Panc1 (cell line): ENCODE measurements at regions not wholly inside any gene's neighbourhood (a gene's known extent, or its start where the extent isn't known, plus 50 kb on each side); places are given as distances from the start of the nearest gene placed in this dataset.

Experiments
- ATAC-seq: fragments of 200-7000 bp; cut with Tn5 transposase; 2 replicates; pipeline ENCODE4 v1.9.1; 2020; ENCODE audit warnings: mild to moderate bottlenecking, moderate library complexity
- BruUV-seq: library from RNA; stranded (reverse); fragments of 400-500 nt; replicated peaks from 2 replicates; lab custom pipeline; 2021; lab: Mats Ljungman, UMichigan
- CTCF ChIA-PET: fragments of 300-600 bp; sonication (Branson Sonifier 250); formaldehyde crosslinking; loops from one replicate; lab custom pipeline; 2022; ENCODE audit warnings: antibody characterized with exemption; lab: Charles Lee
- POLR2A ChIA-PET: fragments of 300-600 bp; sonication (Branson Sonifier 250); formaldehyde crosslinking; loops from one replicate; lab custom pipeline; 2022; ENCODE audit warnings: antibody characterized with exemption; lab: Charles Lee
- DNase-seq: peaks from one replicate; pipeline ENCODE4 v3.0.0-alpha.2; 2010; ENCODE audit warnings: low read depth, low spot score
- H3K27ac ChIP-seq: 2 replicates; pipeline ENCODE4 v1.5.1; 2011; ENCODE audit warnings: mild to moderate bottlenecking, low read length, inconsistent platforms
- H3K27me3 ChIP-seq: fragments of 200-500 bp; sonication (Bioruptor generic); 2 replicates; pipeline ENCODE4 v1.6.0; 2014; ENCODE audit warnings: low read length, inconsistent platforms; ENCODE audit not compliant: control insufficient read depth, insufficient read depth
- H3K36me3 ChIP-seq: fragments of 200-500 bp; sonication (Bioruptor generic); 2 replicates; pipeline ENCODE4 v1.5.1; 2014; ENCODE audit warnings: inconsistent platforms, mild to moderate bottlenecking, low read length, moderate library complexity; ENCODE audit not compliant: control insufficient read depth, insufficient read depth
- H3K4me1 ChIP-seq: 2 replicates; pipeline ENCODE4 v1.5.1; 2011; ENCODE audit warnings: inconsistent platforms, mild to moderate bottlenecking, low read length, moderate library complexity; ENCODE audit not compliant: control insufficient read depth, insufficient read depth
- H3K4me3 ChIP-seq, 2 experiments: 2 replicates each; pipeline ENCODE4 v1.5.1; 2011 to 2012; ENCODE audit warnings: low read depth in 2 of 2, low read length in 2 of 2, mild to moderate bottlenecking in 2 of 2, inconsistent platforms in 1 of 2, moderate library complexity in 1 of 2
- H3K9me3 ChIP-seq: fragments of 200-500 bp; sonication (Bioruptor generic); 2 replicates; pipeline ENCODE4 v1.5.1; 2014; ENCODE audit warnings: low read depth, mild to moderate bottlenecking, inconsistent platforms, low read length, moderate library complexity; ENCODE audit not compliant: control insufficient read depth, insufficient read depth
- CTCF ChIP-seq: fragments of 450-650 bp; IDR thresholded peaks from 2 replicates; pipeline ENCODE4 v1.5.1; 2017; ENCODE audit warnings: mild to moderate bottlenecking
- POLR2AphosphoS5 ChIP-seq: IDR thresholded peaks from 2 replicates; pipeline ENCODE4 v1.6.1; 2012; ENCODE audit warnings: mild to moderate bottlenecking, low read depth, low read length, moderate library complexity
- REST ChIP-seq, 2 experiments: IDR thresholded peaks; 2 replicates each; pipeline ENCODE4 v1.6.1; 2011 to 2012; ENCODE audit warnings: low read depth in 2 of 2, control low read depth in 1 of 2, low read length in 1 of 2, mild to moderate bottlenecking in 1 of 2, moderate library complexity in 1 of 2; ENCODE audit not compliant: insufficient read depth in 1 of 2
- SIN3A ChIP-seq: IDR thresholded peaks from 2 replicates; pipeline ENCODE4 v1.6.1; 2012; ENCODE audit warnings: low read depth, mild to moderate bottlenecking, low read length, moderate library complexity, borderline replicate concordance; ENCODE audit not compliant: insufficient read depth
- TCF7L2 ChIP-seq: IDR thresholded peaks from 2 replicates; pipeline ENCODE4 v1.6.1; 2011; ENCODE audit warnings: mild to moderate bottlenecking, low read depth, low read length, inconsistent platforms
- in situ Hi-C: cut with HindIII; loops from 2 replicates; pipeline ENCODE4 v1.10.0; 2016; ENCODE audit warnings: low sequenced_read_pairs, low pct_unique_long_range_greater_than_20kb
- intact Hi-C: fragments of 100-400 bp; cut with micrococcal nuclease; formaldehyde crosslinking; loops from one replicate; pipeline ENCODE4 v1.10.0; 2022; ENCODE audit not compliant: unreplicated experiment

- no TSS peak for BruUV-seq
- in situ Hi-C loops (no loop called here), intact Hi-C loops (no loop called here)
- no peak for ATAC-seq
- ChIA-PET POLR2A (no interaction called here), CTCF (no interaction called here)
- Histone ChIP-seq H3K36me3 (no peaks in the 10 kb centered on the region), H3K4me1 (no peaks in the 10 kb centered on the region), H3K27me3 (no peaks in the 10 kb centered on the region), H3K9me3 (no peaks in the 10 kb centered on the region), H3K27ac (no peak overlapping the region), H3K4me3 (no peak overlapping the region)
- TF ChIP-seq SIN3A (no peak), CTCF (peak; percentile 23; the same call in 1 of the 2 replicates), REST (IDR thresholded peaks at IDR 0.05; ENCODE audit: insufficient read depth in 1 of 2, low read depth in 2 of 2, low read length in 1 of 2) (no peak), POLR2AphosphoS5 (no peak)
- no peak for DNase-seq
These were observed 1337.8 kb upstream of the DIAPH2 start for GRCh38 chrX:95346856-95347255.

- no peak for DNase-seq
- CTCF ChIA-PET, result no interaction called here
- in situ Hi-C loops, result no loop called here
- Histone ChIP-seq H3K9me3 (no peaks in the 10 kb centered on the region), H3K27ac (no peak overlapping the region), H3K4me1 (no peaks in the 10 kb centered on the region), H3K4me3 (no peak overlapping the region), H3K36me3 (no peaks in the 10 kb centered on the region), H3K27me3 (no peaks in the 10 kb centered on the region)
- no TSS peak for BruUV-seq
- intact Hi-C loops, result no loop called here
- POLR2A ChIA-PET, result no interaction called here
- ATAC-seq, result no peak
- TF ChIP-seq CTCF (no peak), POLR2AphosphoS5 (no peak), SIN3A (no peak), TCF7L2 (no peak), REST (IDR thresholded peaks at IDR 0.05; ENCODE audit: insufficient read depth in 1 of 2, low read depth in 2 of 2, low read length in 1 of 2) (no peak)
These were observed 1333.7 kb upstream of the DIAPH2 start for GRCh38 chrX:95350774-95351488.
